Superior temporal gyrus (tissue), 1 donor: ENCODE measurements at regions not wholly inside any gene's neighbourhood (a gene's known extent, or its start where the extent isn't known, plus 50 kb on each side); places are given as distances from the start of the nearest gene placed in this dataset.
"Not testable (repeated sequence)": the region's sequence is repeated elsewhere in the genome, so short reads cannot be mapped to it uniquely, and the experiment has no call there.

Experiments
- DNase-seq: peaks from one replicate; pipeline ENCODE4 v3.0.0-alpha.2; 2016; ENCODE audit errors: extremely low spot score

DNA sequence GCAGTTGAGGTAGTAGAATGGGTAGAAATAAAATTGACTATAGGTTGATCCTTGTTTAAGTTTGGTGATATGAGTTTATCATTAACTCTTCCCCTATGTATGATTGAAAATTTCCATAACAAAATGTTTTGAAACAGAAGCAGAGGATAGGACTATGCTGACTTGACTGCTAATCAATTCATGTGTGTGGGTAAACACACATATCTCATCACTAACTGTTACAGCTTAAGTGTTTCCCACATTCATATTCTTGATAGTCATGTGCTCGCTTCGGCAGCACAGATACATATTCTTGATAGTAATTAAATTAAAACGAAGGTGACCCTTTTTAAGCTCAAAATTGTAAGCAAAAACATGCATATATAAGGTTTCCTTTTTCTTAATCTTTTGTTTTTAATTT, 68.2 kb upstream of the SAMSN1 start:
- no peak for DNase-seq

DNA sequence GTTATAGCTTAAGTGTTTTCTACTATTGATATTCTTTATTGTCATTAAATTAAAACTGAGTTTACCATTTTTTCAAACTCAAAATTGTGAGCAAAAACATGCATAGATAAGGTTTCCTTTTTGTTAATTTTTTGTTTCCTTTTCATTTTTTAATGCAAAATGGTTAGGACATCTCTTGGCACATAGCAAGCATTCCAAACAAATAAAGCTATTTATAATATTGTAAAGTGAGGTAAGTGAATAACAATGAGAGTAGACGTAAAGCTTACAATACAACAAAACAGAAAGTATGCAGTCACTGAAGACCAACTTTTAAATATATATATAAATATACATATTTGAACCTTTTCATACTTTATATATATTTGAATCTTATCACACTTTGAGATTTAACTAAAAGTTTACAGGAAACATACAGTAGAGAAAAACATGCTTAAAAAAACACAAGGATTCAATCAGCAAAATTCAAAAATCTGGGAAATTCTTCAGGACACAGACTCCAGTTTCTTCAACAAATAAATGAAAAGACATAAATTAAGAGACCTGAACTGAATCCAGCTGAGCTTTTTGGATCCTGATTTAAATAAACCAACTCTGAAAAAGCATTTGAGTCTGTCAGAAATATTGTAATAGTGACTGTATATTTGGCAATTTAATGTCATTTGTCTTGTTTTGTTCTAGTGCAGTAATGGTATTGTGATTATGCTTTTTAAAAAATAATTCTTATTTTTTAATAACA, 67.5 kb upstream of the SAMSN1 start:
- DNase-seq, result no peak

DNA sequence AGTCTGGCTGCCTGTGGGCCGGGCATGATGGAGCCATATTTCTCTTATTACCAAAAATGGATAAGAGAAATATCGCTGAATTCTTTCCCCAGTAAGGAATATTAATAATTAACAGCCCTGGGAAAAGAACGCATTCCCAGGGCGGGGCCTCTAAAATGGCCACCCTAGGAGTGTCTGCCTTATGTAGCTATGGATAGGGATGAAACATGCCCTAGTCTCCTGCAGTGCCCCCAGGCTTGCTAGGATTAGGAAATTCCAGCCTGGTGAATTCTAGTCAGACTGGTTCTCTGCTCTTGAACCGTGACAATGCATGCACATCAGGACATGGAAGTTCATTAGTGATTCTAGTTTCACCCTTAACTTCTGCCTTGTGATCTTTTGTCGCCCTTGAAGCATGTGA, 64.0 kb upstream of the SAMSN1 start:
- DNase-seq, result not testable (repeated sequence)

DNA sequence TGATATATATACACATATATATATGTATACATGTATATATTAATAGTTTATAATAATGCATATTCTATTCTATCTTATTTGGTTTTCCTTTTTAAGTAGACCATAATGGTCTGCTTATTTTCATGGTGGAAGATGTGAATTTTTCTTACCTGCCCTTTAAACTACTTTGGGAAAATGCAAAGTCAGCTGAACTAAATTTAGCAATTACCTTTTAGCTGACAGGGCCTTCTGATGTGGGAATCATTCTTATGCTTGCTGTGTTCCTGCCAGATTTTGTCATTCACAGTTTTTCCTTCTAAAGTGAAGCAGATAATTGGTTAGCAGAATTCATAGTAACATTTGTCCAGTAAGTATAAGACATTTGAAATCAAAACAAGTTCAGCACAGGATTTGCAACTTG, 63.2 kb upstream of the SAMSN1 start:
- no peak for DNase-seq

DNA sequence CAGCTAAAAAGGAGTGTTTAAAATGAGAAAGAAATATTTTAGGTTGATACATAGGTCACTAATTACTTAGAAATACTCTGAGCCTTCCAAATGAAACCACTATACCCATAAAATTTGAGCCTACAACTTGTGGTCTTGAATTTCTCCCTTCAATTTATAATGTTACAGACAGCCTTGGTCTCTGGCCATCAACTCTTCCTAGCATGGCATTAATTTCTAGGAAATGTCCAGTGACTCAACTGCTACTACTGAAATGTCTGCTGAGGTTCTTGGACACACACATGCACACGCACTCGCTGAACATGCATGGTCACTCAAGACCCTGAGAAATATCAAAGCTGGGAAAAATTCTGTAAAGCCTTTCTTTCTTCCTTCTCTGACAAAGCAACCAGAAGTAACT, 61.1 kb upstream of the SAMSN1 start:
- no peak for DNase-seq

DNA sequence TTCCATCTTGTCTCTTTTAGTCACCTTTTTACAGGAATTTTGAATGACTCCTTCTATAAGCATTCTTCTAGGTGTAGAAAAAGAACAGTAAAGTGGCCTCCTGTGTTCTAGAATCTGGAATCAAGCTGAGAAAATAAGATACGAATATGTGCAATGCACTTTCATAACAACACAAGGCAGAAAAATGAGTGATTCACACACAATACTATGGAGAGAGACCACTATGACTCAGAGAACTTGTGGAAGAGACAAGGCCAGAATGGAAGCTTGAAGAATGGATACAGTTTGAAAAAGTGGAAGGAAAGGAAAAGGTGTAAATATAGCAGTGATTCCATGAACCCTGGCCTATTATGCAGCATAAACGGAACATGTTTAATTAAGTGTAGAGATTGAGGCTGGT, 57.1 kb upstream of the SAMSN1 start:
- no peak for DNase-seq

DNA sequence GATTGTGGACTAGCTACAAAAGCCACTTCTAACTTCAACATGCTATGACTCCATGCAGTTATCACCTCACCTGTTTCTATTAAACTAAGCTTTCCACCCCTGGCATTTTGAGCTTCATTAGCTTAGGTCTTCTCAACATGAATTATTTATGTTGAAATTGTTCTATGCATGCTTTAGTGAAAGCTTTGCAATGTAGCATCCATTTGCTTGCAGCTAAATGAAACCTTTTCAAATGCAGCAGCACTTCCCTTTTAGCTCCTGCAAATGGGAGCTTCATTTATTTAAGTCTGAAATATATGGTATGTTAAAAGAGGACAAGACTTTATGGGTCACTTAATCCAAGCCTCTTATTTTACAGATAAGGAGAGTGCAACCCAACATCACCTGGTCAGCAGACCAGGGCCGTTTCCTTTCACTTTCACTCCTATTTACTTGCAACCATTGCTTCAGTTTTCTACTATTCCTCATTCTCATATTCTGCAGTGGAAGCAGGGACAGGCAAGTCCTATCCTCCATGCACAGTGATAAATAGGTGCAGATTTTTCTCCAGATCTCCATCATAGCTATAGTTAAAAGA, 56.4 kb upstream of the SAMSN1 start:
- no peak for DNase-seq

DNA sequence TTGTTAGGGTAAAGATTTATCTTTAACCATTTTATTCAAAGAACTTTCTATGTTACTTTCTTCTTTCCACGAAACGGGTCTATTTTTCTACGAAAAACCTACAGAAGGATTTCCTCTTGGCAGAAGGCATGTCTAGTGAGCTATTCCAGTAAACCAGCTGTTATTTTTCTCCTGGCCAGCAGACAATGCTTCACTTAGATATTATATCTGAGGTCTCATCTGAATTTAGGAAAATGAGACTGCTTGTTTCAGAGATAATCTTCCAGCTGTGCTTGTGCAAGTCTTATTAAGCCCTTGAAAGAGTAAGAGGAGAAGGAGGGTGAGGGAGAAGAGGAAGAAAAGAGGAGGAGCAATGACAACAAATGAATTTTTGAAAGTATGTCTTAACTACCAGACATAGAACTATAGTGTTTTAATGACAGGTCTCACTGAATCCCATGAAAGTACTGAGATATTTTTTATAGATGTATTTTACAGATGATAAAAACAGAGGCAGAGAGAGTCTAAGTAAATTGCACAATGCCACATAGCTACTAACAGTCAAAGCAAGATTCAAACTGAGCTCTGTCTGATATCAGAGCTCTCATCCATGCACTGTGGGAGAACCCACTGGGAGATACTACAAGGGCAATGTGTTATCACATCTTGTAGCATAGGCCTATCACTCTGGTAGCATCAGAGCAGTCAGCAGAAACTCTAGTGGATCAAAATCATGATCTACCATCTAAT, 54.6 kb upstream of the SAMSN1 start:
- DNase-seq, result no peak

DNA sequence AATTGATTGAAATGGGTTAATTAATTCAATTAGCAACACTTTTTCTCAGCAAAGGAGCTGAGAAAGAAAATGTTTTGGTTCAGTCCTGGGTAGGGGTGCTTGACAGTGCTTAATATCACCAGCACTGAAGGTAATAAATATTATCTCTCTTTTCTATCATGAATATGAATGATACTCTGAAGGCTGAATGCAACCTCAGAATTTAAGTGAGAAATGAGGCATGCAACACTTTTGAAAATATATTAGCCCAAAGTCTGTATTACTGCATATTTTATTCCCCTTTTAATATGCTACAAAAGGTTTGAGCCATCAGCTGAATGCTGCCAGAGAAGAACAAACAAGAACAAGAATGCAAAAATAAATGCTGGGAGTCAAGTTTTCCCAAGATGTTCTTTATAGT, 52.0 kb upstream of the SAMSN1 start:
- DNase-seq, result no peak
